ENCODE measurements at regions not wholly inside any gene's neighbourhood (a gene's known extent, or its start where the extent isn't known, plus 50 kb on each side); places are given as distances from the start of the nearest gene placed in this dataset.
"Not testable (repeated sequence)": the region's sequence is repeated elsewhere in the genome, so short reads cannot be mapped to it uniquely, and the experiment has no call there.

DNA sequence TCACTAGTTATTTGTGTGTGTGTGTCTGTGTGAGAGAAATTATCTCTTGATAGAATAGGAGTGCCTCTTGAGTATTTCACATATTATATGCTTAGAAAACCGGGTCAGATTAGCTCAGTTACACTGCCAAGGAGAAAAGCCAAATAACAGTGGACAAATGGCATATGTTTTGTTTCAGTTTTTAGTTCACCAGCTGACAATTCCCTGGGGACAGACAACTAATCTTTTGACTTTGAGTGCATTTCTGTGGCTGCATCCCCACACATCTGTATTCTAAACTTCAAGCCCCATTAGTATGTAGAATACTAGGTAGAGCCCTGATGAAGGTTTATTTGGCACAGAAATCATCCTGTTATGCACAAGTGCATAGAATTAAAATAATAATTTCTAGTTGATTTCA, 227.7 kb upstream of the CNTN3 start:
- no peak for DNase-seq (ENCODE audit: low spot score)
- intact Hi-C loops (cut with DNase I), result no loop called here

DNA sequence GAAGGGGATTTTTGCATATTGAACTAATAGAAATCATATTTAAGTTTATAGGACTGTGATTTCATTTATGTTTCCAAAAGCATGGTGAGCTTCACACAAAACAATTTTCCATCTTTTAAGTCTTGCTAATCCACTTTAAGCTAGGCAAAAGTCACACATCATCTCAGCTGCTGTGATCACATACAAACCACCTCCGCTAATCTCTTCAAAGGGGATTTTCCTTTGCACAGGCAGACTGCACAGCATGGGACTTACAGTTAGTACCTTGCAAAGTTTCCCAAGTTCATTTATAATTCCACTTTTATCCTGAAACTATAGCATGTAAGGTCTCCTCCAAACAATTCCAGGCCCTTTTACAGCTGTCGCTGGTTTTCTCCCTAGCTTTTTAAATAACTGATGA, 225.1 kb upstream of the CNTN3 start:
- intact Hi-C loops (cut with DNase I), result no loop called here
- DNase-seq (ENCODE audit: low spot score), result no peak

DNA sequence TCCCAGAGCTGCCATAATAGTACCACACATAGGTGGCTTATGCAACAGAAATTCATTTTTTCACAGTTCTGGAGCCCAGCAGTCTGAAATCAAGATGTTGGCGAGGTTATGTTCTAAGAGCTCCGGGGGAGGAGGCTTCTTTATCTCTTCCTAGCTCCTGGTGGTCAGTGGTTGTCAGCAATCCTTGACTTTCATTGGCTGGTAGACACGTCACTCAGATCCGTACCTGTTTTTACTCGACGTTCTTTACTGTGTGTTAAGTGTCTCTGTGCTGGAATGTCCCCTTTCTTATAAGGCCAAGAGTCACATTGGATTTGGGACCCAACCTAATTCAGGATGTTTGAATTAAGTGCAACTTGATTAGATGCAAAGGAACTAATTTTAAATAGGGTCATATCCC, 218.5 kb upstream of the CNTN3 start:
- intact Hi-C loops (cut with DNase I), result no loop called here
- DNase-seq (ENCODE audit: low spot score), result no peak

DNA sequence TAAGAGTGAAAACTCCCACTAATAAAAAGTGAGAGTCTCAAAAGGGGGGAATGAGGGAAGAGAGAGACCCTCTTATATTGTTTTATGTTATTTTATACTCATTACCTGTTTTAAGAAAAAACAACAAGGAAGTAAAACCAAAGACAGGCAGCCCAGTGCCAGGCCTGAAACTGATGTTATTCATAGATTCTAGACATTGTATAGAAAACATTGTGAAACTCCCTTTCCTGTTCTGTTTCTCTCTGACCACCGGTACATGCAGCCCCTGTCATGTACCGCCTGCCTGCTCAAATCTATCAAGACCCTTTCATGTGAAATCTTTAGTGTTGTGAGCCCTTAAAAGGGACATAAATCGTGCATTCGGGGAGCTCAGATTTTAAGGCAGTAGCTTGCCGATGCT, 216.4 kb upstream of the CNTN3 start:
- intact Hi-C loops (cut with DNase I); DNase-seq (ENCODE audit: low spot score): not testable (repeated sequence)

DNA sequence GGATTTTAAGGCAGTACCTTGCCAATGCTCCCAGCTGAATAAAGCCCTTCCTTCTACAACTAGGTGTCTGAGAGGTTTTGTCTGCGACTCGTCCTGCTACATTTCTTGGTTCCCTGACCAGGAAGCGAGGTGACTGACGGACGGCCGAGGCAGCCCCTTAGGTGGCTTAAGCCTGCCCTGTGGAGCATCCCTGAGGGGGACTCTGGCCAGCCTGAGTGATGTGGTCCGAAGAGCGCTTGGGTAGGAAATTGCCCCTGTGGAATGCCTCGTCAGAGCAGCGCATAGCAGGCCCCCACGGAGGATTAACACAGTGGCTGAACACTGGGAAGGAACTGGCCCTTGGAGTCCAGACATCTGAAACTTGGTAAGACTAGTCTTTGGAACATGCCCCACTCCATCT, 210.9 kb upstream of the CNTN3 start:
- intact Hi-C loops (cut with DNase I); DNase-seq (ENCODE audit: low spot score): not testable (repeated sequence)

DNA sequence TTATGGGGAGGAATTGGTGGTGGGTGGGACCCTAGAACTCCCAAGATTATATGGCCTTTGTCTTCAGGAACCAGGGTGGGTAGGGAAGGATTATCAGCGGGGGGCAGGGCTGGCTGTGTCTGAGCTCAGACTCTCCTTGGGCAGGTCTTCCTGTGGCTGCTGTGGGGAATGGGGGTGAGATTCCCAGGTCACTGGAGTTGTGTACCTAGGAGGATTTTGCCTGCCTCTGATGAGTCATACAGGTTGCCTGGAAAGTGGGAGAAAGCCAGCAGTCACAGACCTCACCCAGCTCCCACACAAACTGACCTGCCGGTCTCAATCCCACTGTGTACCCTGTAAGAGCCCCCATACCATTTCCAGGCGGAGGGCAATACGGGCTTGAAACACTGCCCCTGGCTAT, 209.9 kb upstream of the CNTN3 start:
- no peak for DNase-seq (ENCODE audit: low spot score)
- intact Hi-C loops (cut with DNase I), result no loop called here

DNA sequence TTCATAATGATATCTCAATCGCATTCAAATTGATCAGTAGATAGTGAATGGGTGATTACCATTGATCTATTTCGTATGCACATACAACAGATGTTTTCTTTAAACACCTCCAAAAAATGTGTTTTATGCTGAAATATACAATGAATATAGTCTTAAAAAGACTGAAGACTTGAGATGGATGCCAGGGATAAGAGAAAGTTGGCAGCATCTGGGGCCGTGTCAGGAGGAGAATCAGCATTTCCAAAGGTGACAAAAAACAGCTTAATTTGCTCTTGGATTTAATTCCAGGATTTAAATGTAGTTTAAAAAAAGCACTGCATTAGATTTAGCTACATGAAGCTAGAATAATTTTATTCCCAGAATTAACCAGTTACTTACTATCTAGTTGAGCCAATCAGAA, 199.7 kb upstream of the CNTN3 start:
- no peak for DNase-seq (ENCODE audit: low spot score)
- intact Hi-C loops (cut with DNase I), result no loop called here

DNA sequence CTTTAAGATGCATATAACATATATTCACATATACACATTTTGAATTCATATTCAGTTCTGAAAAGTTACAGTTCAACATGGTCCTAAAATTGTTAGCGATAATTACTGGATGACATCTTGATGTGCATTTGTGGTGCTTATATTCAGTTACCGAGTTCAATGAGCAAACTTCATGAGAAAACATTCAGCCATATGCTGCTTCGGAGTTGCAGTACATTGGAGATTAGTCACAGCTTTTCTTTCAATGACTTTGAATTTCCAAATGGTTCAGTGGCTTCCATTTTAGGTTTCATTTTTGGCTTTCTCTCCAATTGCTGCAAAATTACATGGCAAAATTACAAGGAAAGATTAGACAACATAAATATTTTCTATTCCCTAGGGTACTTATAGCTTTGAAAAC, 198.3 kb upstream of the CNTN3 start:
- intact Hi-C loops (cut with DNase I), result no loop called here
- no peak for DNase-seq (ENCODE audit: low spot score)

DNA sequence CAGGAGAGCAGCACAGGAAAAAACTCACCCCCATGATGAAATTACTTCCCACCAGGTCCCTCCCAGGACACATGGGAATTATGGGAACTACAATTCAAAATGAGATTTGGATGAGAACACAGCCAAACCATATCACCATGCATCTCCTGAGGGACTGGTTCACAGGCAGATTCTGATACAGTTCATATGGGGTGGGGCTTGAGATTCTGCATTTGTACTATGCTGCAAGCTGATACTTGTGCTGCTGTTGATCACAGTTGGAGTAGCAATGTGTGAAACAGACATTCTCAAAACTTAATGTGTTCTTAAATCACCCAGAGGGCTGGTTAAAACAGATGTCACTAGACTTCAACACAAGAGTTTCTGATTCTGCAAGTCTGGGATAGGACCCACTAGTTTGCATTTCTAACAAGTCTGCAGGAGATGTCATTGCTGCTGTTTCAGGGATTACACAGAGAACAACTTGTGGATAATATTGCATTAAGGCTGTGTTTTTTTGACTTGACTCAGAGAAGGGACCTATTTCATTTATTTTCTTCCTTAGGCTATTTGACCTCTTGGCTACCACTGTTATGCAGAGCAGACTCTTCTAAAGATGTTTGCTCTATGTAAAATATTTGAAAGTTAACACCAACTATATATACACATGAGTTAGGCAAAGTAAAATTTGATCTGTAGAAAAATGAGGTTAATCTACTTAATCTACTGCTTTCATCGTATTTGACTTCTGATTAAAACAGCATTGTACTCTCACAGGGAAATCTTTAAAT, 194.2 kb upstream of the CNTN3 start:
- intact Hi-C loops (cut with DNase I), result no loop called here

DNA sequence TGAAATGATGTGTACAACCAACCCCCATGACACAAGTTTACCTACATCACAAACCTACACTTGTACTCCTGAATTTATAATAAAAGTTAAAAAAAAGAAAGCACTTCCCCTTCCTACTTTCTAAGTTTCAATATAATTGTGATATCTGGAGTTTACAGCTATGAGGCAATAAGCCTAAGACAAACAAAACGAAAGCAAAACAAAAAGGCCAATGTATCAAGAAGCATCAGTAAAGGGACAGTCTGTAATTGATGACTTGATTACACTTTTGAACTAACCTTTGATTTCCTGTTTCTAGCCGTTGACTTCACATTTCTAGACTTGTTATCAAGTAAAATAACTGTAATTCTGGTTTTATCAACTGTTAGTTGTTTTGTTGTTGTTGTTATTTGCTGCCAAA, 187.5 kb upstream of the CNTN3 start:
- no peak for DNase-seq (ENCODE audit: low spot score)
- intact Hi-C loops (cut with DNase I), result no loop called here

More for the DNA sequence above, 194.2 kb upstream of the CNTN3 start:
- DNase-seq (ENCODE audit: low spot score), result no peak

DNA sequence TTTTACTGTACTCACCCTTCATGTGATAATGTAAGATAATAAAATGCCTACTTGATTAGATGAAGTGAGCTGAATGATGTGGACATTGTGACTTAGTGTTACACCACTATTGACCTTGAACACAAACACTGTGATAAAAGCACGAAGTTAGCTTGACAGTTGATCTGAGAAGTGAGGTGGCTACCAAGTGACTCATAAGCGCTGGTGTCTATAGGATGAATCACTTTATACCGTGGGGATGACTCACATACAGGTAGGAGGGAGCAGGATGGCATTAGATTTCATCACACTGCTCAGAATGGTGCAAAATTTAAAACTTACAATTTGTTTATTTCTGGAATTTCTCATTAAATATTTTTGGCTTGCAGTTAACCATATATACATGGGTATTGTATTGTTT, 174.7 kb upstream of the CNTN3 start:
- DNase-seq (ENCODE audit: low spot score), result no peak
- intact Hi-C loops (cut with DNase I), result no loop called here

DNA sequence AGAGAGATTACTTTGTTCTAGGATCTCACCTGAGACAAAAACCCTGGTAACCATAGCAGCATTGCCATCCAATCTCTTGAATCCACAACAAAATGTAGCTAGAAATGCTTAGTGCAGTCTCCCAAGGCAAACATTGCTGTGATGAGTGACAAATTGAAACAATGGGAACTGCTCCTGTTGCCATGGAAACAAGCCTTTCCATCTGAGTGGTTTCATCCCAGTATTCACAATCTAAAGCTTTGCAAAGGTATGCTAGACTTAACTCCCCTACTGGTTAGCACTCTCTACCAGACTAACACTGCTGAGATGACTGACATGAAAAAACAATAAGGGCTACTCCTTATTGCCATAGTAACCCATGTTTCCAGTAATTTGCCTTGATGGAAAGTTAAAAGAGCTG, 172.6 kb upstream of the CNTN3 start:
- intact Hi-C loops (cut with DNase I), result no loop called here
- DNase-seq (ENCODE audit: low spot score), result no peak

DNA sequence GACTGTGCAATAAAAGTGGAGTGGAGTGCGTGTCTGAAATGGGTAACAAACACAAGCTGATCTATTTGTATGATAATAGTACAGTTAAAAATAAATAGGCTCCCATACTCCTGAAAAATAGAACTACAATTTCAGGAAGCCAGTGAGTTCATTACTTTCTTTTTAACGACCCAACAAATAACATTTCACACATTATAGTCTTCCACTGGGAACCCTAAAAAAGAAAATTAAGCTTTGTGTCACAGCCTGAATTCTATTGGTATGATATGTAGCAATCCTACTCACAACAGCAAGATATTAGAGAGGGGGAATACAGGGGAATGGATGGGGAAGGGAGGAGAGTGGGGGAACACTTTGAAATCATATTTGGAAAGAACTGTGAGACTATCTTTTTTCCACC, 156.9 kb upstream of the CNTN3 start:
- intact Hi-C loops (cut with DNase I), result no loop called here

DNA sequence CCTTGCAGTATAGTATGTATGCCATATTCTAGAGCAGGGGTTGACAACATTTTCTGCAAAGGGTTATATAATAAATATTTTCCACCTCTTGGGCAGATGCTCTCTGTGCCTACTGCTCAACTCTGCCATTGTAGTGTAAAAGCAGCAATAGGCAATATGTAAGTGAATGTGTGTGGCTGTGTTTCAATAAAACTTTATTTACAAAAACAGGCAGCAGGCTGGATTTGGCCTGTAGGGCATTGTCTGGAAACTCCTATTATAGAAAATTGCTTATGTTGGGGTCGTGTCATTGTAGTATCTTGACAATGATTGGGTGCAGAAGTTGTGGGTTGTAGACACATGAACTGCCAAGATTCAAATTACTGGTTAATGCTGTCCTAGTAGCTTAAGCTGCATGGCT, 153.6 kb upstream of the CNTN3 start:
- no peak for DNase-seq (ENCODE audit: low spot score)
- intact Hi-C loops (cut with DNase I), result no loop called here

More for the DNA sequence above, 156.9 kb upstream of the CNTN3 start:
- no peak for DNase-seq (ENCODE audit: low spot score)

DNA sequence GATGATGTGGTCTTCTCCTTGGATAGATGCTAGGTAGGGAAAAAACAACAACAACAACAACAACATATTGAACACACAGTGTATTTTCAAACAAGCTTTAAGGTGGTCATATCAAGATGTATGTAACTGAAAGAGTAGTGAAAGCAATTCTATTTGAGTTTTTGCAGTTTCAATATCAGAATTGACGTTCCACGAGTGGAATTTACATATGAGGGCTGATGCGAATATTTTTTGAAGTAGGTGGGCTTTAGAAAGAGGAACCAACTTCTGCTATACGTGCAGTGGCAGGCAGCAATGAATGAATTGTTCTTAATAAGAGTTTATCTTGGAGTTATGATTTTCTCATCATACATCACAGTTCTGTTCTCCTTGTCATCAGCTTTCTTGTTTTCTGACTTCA, 151.9 kb upstream of the CNTN3 start:
- intact Hi-C loops (cut with DNase I), result no loop called here
- no peak for DNase-seq (ENCODE audit: low spot score)

DNA sequence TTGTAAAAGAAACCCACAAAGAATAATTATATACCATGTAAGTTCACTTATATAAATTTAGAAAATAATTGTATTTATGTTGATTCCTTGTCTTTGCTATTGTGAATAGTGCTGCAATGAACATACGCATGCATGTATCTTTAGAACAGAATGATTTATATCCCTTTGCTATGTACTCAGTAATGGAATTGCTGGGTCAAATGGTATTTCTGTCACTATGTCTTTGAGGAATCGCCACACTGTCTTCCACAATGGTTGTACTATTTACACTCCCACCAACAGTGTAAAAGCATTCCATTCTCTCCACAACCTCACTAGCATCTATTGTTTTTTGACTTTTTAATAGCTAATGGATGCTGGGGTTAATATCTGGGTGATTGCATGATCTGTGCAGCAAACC, 149.4 kb upstream of the CNTN3 start:
- no peak for DNase-seq (ENCODE audit: low spot score)
- intact Hi-C loops (cut with DNase I), result no loop called here

DNA sequence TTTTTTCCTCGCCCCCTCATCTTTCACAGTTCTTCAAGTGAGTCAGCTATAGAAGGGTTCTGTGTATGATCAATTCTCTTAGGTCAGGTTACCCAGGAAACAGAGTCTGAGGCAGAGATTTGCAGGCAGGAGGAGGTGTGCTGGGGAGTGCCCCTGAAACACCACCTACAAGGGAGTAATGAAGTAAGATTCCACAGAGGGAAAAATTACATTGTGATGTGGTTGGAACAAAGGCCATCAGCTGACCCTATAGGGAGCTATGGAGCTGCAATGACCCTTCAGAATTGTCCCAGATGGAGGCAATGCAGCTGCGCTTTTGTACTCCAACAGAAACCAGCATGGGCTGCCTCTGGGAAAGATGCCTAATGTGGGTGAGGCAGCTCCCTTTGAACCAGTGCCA, 142.2 kb upstream of the CNTN3 start:
- intact Hi-C loops (cut with DNase I), result no loop called here
- no peak for DNase-seq (ENCODE audit: low spot score)

DNA sequence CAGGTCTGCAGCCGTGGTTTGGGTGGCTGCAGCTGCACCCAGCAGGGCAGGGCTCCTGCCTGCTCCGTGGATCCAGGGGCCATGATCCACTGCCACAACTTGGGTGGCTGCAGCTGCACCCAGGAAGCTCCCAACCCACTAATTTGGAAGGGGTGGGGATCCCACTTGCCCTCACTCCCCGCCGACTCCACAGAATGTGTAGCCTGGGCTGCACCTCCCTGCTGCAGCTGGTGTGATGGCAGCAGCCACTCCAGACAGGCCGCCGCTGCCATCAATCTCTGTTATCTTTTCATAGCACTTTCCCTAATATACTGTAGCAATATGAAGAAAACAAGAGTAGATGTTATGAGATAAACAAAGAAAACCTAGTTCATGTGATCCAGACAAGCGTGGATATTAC, 137.8 kb upstream of the CNTN3 start:
- no peak for DNase-seq (ENCODE audit: low spot score)
- intact Hi-C loops (cut with DNase I), result no loop called here

DNA sequence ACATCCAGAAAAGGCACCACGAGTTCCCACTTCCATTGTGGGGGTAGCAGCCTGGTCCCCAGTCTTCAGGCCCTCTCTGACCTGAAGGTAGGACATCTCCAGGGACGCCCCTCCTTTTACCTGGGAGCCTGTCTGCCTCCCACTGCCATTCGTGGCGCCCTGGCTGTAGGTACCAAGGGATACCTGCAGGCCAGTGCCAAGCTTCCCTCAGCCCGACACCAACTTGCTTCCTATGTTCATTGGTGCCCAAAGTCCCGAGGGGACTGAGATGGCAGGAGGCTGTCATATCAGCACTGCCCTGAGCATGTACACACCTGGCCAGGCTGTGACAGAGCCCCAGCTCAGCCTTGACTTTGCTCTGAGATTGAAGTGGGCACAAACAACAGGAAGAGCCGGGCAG, 137.3 kb upstream of the CNTN3 start:
- intact Hi-C loops (cut with DNase I), result no loop called here
- DNase-seq (ENCODE audit: low spot score), result no peak

DNA sequence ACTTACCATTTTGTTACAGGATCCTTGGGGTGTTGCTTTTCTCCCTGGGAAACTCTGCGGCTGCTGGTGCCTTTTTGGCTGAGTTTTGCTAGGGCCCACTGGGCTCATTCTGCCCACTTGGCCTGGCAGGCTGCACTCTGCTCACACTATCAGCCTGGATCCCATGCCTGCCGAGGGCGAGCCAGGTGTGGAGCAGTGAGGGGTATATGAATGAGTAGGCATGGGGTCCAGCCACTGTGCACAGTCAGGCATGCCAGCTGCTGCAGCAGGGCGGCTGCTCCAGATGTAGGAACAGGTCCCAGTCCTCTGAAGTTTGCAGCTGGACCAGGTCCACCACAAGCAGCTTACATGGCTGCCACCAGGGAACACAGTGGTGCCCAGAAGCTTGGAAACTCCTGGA, 136.4 kb upstream of the CNTN3 start:
- no peak for DNase-seq (ENCODE audit: low spot score)
- intact Hi-C loops (cut with DNase I), result no loop called here

DNA sequence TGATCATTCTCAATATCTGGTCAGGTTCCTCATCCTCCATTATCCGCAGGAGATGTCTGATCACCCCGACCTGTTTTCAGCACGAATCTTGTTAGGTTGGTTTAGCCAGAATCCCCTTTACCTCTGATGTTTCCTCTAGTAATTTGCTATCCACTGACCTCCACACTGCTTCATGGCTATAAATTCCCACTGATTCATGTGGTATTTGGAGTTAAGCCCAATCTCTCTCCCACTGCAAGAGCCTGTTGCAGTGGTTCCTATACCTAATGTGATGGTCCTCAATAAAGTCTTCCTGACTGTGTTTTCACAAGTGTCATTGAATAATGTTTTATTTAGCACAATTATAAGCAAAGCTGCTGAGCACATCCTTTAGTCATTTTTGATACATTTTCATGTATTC, 124.8 kb upstream of the CNTN3 start:
- DNase-seq (ENCODE audit: low spot score), result no peak
- intact Hi-C loops (cut with DNase I), result no loop called here

DNA sequence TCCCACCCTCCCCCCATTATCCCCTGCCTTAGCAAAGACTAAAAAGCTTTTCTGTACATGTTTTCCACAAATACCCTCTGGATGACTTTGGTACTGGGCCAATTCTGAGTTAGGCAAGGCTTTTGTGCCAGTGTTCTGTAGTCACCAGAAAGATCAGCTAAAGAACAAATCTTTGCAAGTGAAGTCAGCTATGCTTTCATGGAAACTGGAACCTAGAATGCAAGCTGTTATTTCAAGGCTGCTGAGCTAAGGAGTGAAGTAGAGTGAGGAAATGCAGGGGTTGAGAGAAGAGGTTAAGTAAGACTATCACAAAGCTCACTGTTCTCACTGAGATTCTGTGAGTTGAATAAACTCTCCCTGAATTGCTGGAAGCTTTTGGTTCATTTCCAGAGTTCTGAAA, 107.8 kb upstream of the CNTN3 start:
- intact Hi-C loops (cut with DNase I), result no loop called here
- no peak for DNase-seq (ENCODE audit: low spot score)

All from cardiac septum (tissue), 1 donor.